ENCODE measurements at regions not wholly inside any gene's neighbourhood (a gene's known extent, or its start where the extent isn't known, plus 50 kb on each side); places are given as distances from the start of the nearest gene placed in this dataset.

DNA sequence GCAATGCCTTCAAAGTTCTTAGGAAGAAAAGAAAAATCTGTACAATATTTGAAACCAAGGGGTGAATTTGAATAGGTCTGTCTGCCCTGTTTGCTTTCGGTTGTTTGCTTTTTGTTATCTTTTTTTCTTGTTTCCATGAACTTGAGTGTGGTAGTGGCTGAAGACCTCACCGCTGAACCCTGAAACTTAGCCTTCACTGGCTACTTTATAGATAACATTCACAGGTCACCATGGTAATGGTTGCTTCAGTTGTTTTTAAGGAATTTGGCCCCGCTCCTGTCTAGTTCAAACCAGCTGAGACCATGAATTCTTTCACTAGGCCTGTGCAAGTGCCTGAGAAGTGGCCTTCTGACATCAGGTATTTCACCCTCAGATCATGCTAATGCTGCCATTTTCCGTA lies 137.0 kb upstream of the PMFBP1 start:
- in situ Hi-C loops (cut with HindIII; ENCODE audit: low pct_ligation_motif_present, low sequenced_read_pairs) = no loop called here
- TF ChIP-seq, protein P1, sequence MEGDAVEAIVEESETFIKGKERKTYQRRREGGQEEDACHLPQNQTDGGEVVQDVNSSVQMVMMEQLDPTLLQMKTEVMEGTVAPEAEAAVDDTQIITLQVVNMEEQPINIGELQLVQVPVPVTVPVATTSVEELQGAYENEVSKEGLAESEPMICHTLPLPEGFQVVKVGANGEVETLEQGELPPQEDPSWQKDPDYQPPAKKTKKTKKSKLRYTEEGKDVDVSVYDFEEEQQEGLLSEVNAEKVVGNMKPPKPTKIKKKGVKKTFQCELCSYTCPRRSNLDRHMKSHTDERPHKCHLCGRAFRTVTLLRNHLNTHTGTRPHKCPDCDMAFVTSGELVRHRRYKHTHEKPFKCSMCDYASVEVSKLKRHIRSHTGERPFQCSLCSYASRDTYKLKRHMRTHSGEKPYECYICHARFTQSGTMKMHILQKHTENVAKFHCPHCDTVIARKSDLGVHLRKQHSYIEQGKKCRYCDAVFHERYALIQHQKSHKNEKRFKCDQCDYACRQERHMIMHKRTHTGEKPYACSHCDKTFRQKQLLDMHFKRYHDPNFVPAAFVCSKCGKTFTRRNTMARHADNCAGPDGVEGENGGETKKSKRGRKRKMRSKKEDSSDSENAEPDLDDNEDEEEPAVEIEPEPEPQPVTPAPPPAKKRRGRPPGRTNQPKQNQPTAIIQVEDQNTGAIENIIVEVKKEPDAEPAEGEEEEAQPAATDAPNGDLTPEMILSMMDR (IDR thresholded peaks at IDR 0.05; ENCODE audit: low read depth, low read length, missing control alignments) = no peak
- Histone ChIP-seq H3K36me3 (replicated peaks) (no peaks in the 10 kb centered on the region), H3K27me3 (replicated peaks) (no peaks in the 10 kb centered on the region), H3K4me3 (ENCODE audit: low read depth, low read length) (no peak overlapping the region), H3K27ac (no peak overlapping the region)
- DNase-seq = no peak

- DNase-seq = no peak
- no peaks in the 10 kb centered on the region for H3K27me3 ChIP-seq (replicated peaks)
- TF ChIP-seq, protein P1 (IDR thresholded peaks at IDR 0.05; ENCODE audit: low read depth, low read length, missing control alignments) = no peak
- no peak overlapping the region for H3K4me3 ChIP-seq (ENCODE audit: low read depth, low read length)
- H3K36me3 ChIP-seq (replicated peaks) = no peaks in the 10 kb centered on the region
- no peak overlapping the region for H3K27ac ChIP-seq
- in situ Hi-C loops (cut with HindIII; ENCODE audit: low pct_ligation_motif_present, low sequenced_read_pairs) = no loop called here
These were observed 136.4 kb upstream of the PMFBP1 start for GRCh38 chr16:72308396-72308795.

DNA sequence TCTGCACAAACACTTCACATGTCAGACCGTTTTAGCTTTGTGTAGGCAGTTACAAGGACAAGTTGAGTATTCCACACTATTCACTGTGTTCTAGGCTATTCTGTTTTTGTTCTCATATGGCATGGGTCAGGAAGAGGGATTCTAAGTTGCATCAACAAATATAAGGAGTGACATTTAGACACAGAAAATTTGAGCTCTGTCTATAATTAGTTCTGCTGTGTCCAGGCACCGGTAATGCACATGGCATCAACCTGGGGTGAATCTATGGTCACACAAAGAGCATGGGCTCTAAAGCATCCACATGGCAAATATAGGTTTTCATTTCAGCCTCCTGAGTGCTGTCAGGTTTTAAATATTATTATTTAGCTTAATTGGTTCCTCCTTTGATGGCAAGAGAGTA lies 130.4 kb upstream of the PMFBP1 start:
- in situ Hi-C loops (cut with HindIII; ENCODE audit: low pct_ligation_motif_present, low sequenced_read_pairs) = no loop called here
- no peaks in the 10 kb centered on the region for H3K27me3 ChIP-seq (replicated peaks)
- TF ChIP-seq, protein P1 (IDR thresholded peaks at IDR 0.05; ENCODE audit: low read depth, low read length, missing control alignments) = no peak
- no peak overlapping the region for H3K4me3 ChIP-seq (ENCODE audit: low read depth, low read length)
- no peak overlapping the region for H3K27ac ChIP-seq
- no peaks in the 10 kb centered on the region for H3K36me3 ChIP-seq (replicated peaks)
- no peak for DNase-seq

GRCh38 chr16:72301523-72302236 lies 129.7 kb upstream of the PMFBP1 start:
- in situ Hi-C loops (cut with HindIII; ENCODE audit: low pct_ligation_motif_present, low sequenced_read_pairs) = no loop called here
- Histone ChIP-seq H3K4me3 (ENCODE audit: low read depth, low read length) (no peak overlapping the region), H3K27ac (no peak overlapping the region), H3K27me3 (replicated peaks) (no peaks in the 10 kb centered on the region), H3K36me3 (replicated peaks) (no peaks in the 10 kb centered on the region)
- DNase-seq = no peak
- TF ChIP-seq, protein P1 (IDR thresholded peaks at IDR 0.05; ENCODE audit: low read depth, low read length, missing control alignments) = no peak

DNA sequence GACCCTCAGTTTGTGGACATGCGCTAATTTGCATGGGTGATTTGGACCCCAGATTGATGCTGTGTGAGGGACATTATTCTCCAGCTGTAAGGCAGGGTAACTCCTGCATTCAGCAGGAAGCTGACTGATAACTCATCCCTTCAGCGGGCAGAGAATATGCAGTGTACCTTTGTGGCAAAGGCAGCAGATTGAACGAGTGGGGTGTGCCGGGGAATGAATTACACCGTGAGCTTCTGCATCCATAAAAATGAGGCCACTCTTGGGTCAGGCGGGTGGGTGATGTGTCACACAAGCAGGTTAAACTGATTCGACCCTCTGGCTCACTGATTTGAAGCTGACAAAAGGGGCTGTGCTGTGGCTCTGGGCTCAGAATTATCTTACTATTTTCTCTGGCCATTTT lies 128.9 kb upstream of the PMFBP1 start:
- TF ChIP-seq, protein P1 (IDR thresholded peaks at IDR 0.05; ENCODE audit: low read depth, low read length, missing control alignments) = no peak
- DNase-seq = no peak
- Histone ChIP-seq H3K27ac (no peak overlapping the region), H3K36me3 (replicated peaks) (no peaks in the 10 kb centered on the region), H3K4me3 (ENCODE audit: low read depth, low read length) (no peak overlapping the region), H3K27me3 (replicated peaks) (no peaks in the 10 kb centered on the region)
- in situ Hi-C loops (cut with HindIII; ENCODE audit: low pct_ligation_motif_present, low sequenced_read_pairs) = no loop called here

GRCh38 chr16:72299684-72300243 lies 127.8 kb upstream of the PMFBP1 start:
- TF ChIP-seq, protein P1 (IDR thresholded peaks at IDR 0.05; ENCODE audit: low read depth, low read length, missing control alignments) = no peak
- Histone ChIP-seq H3K4me3 (ENCODE audit: low read depth, low read length) (no peak overlapping the region), H3K27ac (no peak overlapping the region), H3K27me3 (replicated peaks) (no peaks in the 10 kb centered on the region), H3K36me3 (replicated peaks) (no peaks in the 10 kb centered on the region)
- no peak for DNase-seq
- in situ Hi-C loops (cut with HindIII; ENCODE audit: low pct_ligation_motif_present, low sequenced_read_pairs) = no loop called here
